Activated CD8-positive, alpha-beta memory T cell treated with anti-CD3 and anti-CD28 coated beads, Interleukin-2, amount 50 U/mL, for 4 hours (primary cell): ENCODE measurements at regions not wholly inside any gene's neighbourhood (a gene's known extent, or its start where the extent isn't known, plus 50 kb on each side); places are given as distances from the start of the nearest gene placed in this dataset.

Experiments
- DNase-seq: peaks from one replicate; pipeline ENCODE4 v3.0.0-alpha.2; 2020

GRCh38 chr12:86312232-86312631, 56.0 kb upstream of the MGAT4C start:
- no peak for DNase-seq
